Activated CD8-positive, alpha-beta T cell treated with anti-CD3 and anti-CD28 coated beads for 36 hours (primary cell): ENCODE measurements at regions not wholly inside any gene's neighbourhood (a gene's known extent, or its start where the extent isn't known, plus 50 kb on each side); places are given as distances from the start of the nearest gene placed in this dataset.

Experiments used
- ATAC-seq: fragments of 200-7000 bp; cut with Tn5 transposase; one replicate; pipeline ENCODE4 v1.10.0; 2021; ENCODE audit warnings: mild to moderate bottlenecking, moderate library complexity
- CTCF ChIA-PET: fragments of 350-600 bp; sonication (Branson Sonifier 250); formaldehyde crosslinking; loops from one replicate; lab custom pipeline; 2021; ENCODE audit warnings: antibody characterized with exemption; lab: Charles Lee
- POLR2A ChIA-PET: fragments of 350-600 bp; sonication (Branson Sonifier 250); formaldehyde crosslinking; loops from one replicate; lab custom pipeline; 2021; ENCODE audit warnings: antibody characterized with exemption; lab: Charles Lee
- DNase-seq: peaks from one replicate; pipeline ENCODE4 v3.0.0-alpha.2; 2020
- H3K27ac Mint-ChIP-seq: one replicate; pipeline ENCODE4 v1.8.0; 2021; ENCODE audit warnings: mild to moderate bottlenecking, mixed read lengths
- H3K27me3 Mint-ChIP-seq: one replicate; pipeline ENCODE4 v1.8.0; 2021; ENCODE audit warnings: mixed read lengths
- H3K36me3 Mint-ChIP-seq: one replicate; pipeline ENCODE4 v1.8.0; 2021; ENCODE audit warnings: low read depth, mixed read lengths
- H3K4me1 Mint-ChIP-seq: one replicate; pipeline ENCODE4 v1.8.0; 2021; ENCODE audit warnings: low read depth, mixed read lengths
- H3K4me3 Mint-ChIP-seq: one replicate; pipeline ENCODE4 v1.8.0; 2021; ENCODE audit warnings: mild to moderate bottlenecking, moderate library complexity, mixed read lengths
- H3K9me3 Mint-ChIP-seq: one replicate; pipeline ENCODE4 v1.8.0; 2021; ENCODE audit warnings: mixed read lengths
- CTCF ChIP-seq: fragments of 200-600 bp; IDR thresholded peaks from one replicate; pipeline ENCODE4 v1.8.0; 2022; ENCODE audit warnings: antibody characterized with exemption, mild to moderate bottlenecking
- intact Hi-C: fragments of 100-400 bp; cut with micrococcal nuclease; formaldehyde crosslinking; loops from one replicate; pipeline ENCODE4 v1.10.0; 2022

GRCh38 chr13:74683411-74683810 is 549.2 kb upstream of the KLF12 start:
- intact Hi-C loops = no loop called here
- CTCF ChIA-PET = interaction anchor here (0.7 kb wide), 1 partner anchor 13 kb away, joined by 3 read pairs; no protein-coding TSS in a partner anchor
- no peak overlapping the region for H3K4me3 Mint-ChIP-seq

GRCh38 chr13:74682746-74683145 is 548.5 kb upstream of the KLF12 start:
- Mint-ChIP-seq H3K4me1 (no peaks in the 10 kb centered on the region), H3K9me3 (peaks cover 12% of the 10 kb centered on the region), H3K27me3 (peaks cover 10% of the 10 kb centered on the region), H3K4me3 (no peak overlapping the region), H3K27ac (no peak overlapping the region), H3K36me3 (no peaks in the 10 kb centered on the region)
- DNase-seq (no peak), ATAC-seq (no peak)
- intact Hi-C loops = no loop called here
- TF ChIP-seq CTCF = no peak
- ChIA-PET CTCF (no interaction called here), POLR2A (no interaction called here)

More at GRCh38 chr13:74683411-74683810, 549.2 kb upstream of the KLF12 start:
- peaks cover 12% of the 10 kb centered on the region for H3K9me3 Mint-ChIP-seq
- H3K27ac Mint-ChIP-seq = no peak overlapping the region
- no peak for DNase-seq
- POLR2A ChIA-PET = no interaction called here
- no peak for TF ChIP-seq CTCF
- no peaks in the 10 kb centered on the region for H3K36me3 Mint-ChIP-seq
- no peak for ATAC-seq
- peaks cover 10% of the 10 kb centered on the region for H3K27me3 Mint-ChIP-seq
- no peaks in the 10 kb centered on the region for H3K4me1 Mint-ChIP-seq

- TF ChIP-seq CTCF = no peak
- peaks cover 10% of the 10 kb centered on the region for H3K27me3 Mint-ChIP-seq
- no peaks in the 10 kb centered on the region for H3K36me3 Mint-ChIP-seq
- ATAC-seq = no peak
- CTCF ChIA-PET = no interaction called here
- no peaks in the 10 kb centered on the region for H3K4me1 Mint-ChIP-seq
- H3K27ac Mint-ChIP-seq = no peak overlapping the region
- peaks cover 12% of the 10 kb centered on the region for H3K9me3 Mint-ChIP-seq
- intact Hi-C loops = no loop called here
- DNase-seq = no peak
- POLR2A ChIA-PET = no interaction called here
- H3K4me3 Mint-ChIP-seq = no peak overlapping the region
Measured at GRCh38 chr13:74681891-74682290, 547.7 kb upstream of the KLF12 start.

GRCh38 chr13:74678308-74678965 is 544.2 kb upstream of the KLF12 start:
- no peak overlapping the region for H3K4me3 Mint-ChIP-seq
- CTCF ChIA-PET = no interaction called here
- DNase-seq = no peak
- no peaks in the 10 kb centered on the region for H3K36me3 Mint-ChIP-seq
- ATAC-seq = no peak
- POLR2A ChIA-PET = no interaction called here
- no peak for TF ChIP-seq CTCF
- intact Hi-C loops = no loop called here
- H3K27ac Mint-ChIP-seq = no peak overlapping the region
- peaks cover 11% of the 10 kb centered on the region for H3K27me3 Mint-ChIP-seq
- no peaks in the 10 kb centered on the region for H3K4me1 Mint-ChIP-seq
- no peaks in the 10 kb centered on the region for H3K9me3 Mint-ChIP-seq

- Mint-ChIP-seq H3K36me3 (no peaks in the 10 kb centered on the region), H3K4me1 (no peaks in the 10 kb centered on the region), H3K9me3 (no peaks in the 10 kb centered on the region), H3K27ac (no peak overlapping the region), H3K27me3 (peaks cover 10% of the 10 kb centered on the region), H3K4me3 (no peak overlapping the region)
- DNase-seq (no peak), ATAC-seq (no peak)
- CTCF ChIA-PET = no interaction called here
- POLR2A ChIA-PET = no interaction called here
- intact Hi-C loops = no loop called here
- no peak for TF ChIP-seq CTCF
Measured at GRCh38 chr13:74675972-74676371, 541.8 kb upstream of the KLF12 start.
